Fibroblast of lung (primary cell): ENCODE measurements at regions not wholly inside any gene's neighbourhood (a gene's known extent, or its start where the extent isn't known, plus 50 kb on each side); places are given as distances from the start of the nearest gene placed in this dataset.

Experiments used
- DNase-seq, 2 donors: peaks; one replicate each; pipeline versions ENCODE4 v3.0.0 to v3.0.0-alpha.2; 2010; ENCODE audit warnings: low read depth in 2 of 2
- H2AFZ ChIP-seq: 2 replicates; pipeline ENCODE4 v1.5.1; 2012; ENCODE audit warnings: low read length, control low read depth, inconsistent platforms
- H3K27ac ChIP-seq: 2 replicates; pipeline ENCODE4 v1.5.1; 2011; ENCODE audit warnings: low read length, control low read depth; ENCODE audit not compliant: insufficient read depth
- H3K27me3 ChIP-seq: 2 replicates; pipeline ENCODE4 v1.5.1; 2011; ENCODE audit warnings: mild to moderate bottlenecking, low read length; ENCODE audit not compliant: control insufficient read depth, insufficient read depth
- H3K36me3 ChIP-seq: 2 replicates; pipeline ENCODE4 v1.5.1; 2011; ENCODE audit warnings: low read length; ENCODE audit not compliant: control insufficient read depth, insufficient read depth
- H3K4me1 ChIP-seq: 2 replicates; pipeline ENCODE4 v1.5.1; 2011; ENCODE audit warnings: low read length; ENCODE audit not compliant: control insufficient read depth, insufficient read depth; ENCODE audit errors: extremely low read depth
- H3K4me2 ChIP-seq: 2 replicates; pipeline ENCODE4 v1.5.1; 2011; ENCODE audit warnings: low read length, control low read depth; ENCODE audit not compliant: insufficient read depth; ENCODE audit errors: extremely low read depth
- H3K4me3 ChIP-seq, 4 experiments: fragments of 200-600 bp in 1 of 4; sonication (generic) in 1 of 4; replicated peaks in 1 of 4; 2 replicates each; pipeline ENCODE4 v1.5.1; 2011 to 2016; ENCODE audit warnings: low read length in 4 of 4, low read depth in 3 of 4, mild to moderate bottlenecking in 3 of 4, control low read depth in 2 of 4, inconsistent platforms in 1 of 4, mixed read lengths in 1 of 4; ENCODE audit not compliant: insufficient read depth in 1 of 4; ENCODE audit errors: control extremely low read depth in 1 of 4
- H3K79me2 ChIP-seq: 2 replicates; pipeline ENCODE4 v1.5.1; 2012; ENCODE audit warnings: mild to moderate bottlenecking, low read length, inconsistent platforms; ENCODE audit not compliant: control insufficient read depth, insufficient read depth
- H3K9ac ChIP-seq: 2 replicates; pipeline ENCODE4 v1.5.1; 2011; ENCODE audit warnings: mild to moderate bottlenecking, low read length, control low read depth; ENCODE audit not compliant: insufficient read depth
- H3K9me3 ChIP-seq: 2 replicates; pipeline ENCODE4 v1.5.1; 2012; ENCODE audit warnings: low read depth, low read length; ENCODE audit not compliant: control insufficient read depth, insufficient read depth
- H4K20me1 ChIP-seq: 2 replicates; pipeline ENCODE4 v1.5.1; 2011; ENCODE audit warnings: low read length; ENCODE audit not compliant: control insufficient read depth, insufficient read depth; ENCODE audit errors: extremely low read depth
- EZH2 ChIP-seq: IDR thresholded peaks from 2 replicates; pipeline ENCODE4 v1.5.1; 2012; ENCODE audit warnings: low read length, control low read depth, mild to moderate bottlenecking; ENCODE audit errors: missing control alignments
- TF ChIP-seq, protein P1 (sequence below), 2 donors: IDR thresholded peaks in 1 of 2; conservative IDR thresholded peaks in 1 of 2; 1 replicate in 1 of 2; 2 replicates in 1 of 2; pipeline ENCODE4 v1.5.1; 2011 to 2012; ENCODE audit warnings: low read length in 2 of 2, control low read depth in 1 of 2, inconsistent platforms in 1 of 2, low read depth in 1 of 2, mild to moderate bottlenecking in 1 of 2

DNA sequence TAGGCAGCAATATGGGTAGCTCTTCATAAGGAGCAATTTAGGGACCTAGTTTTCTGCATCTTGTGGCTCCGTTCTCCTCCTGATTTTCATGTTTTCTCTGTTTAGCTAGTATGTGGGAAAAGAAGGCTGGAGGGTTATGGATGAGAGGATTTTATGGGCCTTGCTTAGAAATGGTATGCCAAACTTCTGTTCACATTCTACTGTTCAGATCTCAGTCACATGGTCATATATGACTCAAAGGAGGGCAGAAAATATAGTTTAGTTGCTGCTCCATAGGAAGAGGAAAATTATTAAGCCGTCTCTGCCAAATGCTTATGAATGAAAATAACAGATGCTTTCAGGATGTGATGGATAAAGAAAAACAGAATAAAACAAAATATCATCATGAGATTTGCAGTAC lies 361.8 kb upstream of the CWC22 start:
- TF ChIP-seq, protein P1, sequence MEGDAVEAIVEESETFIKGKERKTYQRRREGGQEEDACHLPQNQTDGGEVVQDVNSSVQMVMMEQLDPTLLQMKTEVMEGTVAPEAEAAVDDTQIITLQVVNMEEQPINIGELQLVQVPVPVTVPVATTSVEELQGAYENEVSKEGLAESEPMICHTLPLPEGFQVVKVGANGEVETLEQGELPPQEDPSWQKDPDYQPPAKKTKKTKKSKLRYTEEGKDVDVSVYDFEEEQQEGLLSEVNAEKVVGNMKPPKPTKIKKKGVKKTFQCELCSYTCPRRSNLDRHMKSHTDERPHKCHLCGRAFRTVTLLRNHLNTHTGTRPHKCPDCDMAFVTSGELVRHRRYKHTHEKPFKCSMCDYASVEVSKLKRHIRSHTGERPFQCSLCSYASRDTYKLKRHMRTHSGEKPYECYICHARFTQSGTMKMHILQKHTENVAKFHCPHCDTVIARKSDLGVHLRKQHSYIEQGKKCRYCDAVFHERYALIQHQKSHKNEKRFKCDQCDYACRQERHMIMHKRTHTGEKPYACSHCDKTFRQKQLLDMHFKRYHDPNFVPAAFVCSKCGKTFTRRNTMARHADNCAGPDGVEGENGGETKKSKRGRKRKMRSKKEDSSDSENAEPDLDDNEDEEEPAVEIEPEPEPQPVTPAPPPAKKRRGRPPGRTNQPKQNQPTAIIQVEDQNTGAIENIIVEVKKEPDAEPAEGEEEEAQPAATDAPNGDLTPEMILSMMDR (conservative IDR thresholded peaks at IDR 0.05 in 1 of 2, IDR thresholded peaks at IDR 0.05 in 1 of 2; ENCODE audit: low read depth in 1 of 2, low read length in 2 of 2): no peak

DNA sequence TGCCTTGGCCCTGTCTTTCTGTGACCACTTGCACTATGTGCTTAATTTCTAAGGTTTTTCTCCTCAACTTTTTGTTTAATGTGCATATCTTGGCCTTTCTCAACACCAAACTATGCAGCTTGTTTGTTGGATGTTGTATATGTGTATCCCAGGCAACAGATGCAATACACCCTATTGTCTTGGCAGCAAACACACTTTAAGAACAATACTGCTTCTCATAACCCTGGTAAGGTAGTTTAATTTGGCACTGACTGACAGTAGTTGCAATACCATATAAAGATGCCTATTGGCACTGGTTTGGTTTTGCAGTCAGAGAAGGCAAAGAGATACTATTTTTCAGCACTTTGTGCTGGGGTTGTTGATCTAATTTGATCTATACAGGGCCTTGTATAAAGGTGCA lies 360.7 kb upstream of the CWC22 start:
- no peak overlapping the region for H3K4me3 ChIP-seq
- H4K20me1 ChIP-seq: no peaks in the 10 kb centered on the region
- H3K36me3 ChIP-seq: no peaks in the 10 kb centered on the region
- DNase-seq: peak; percentile 38 to 53
- no peak overlapping the region for H2AFZ ChIP-seq
- H3K27me3 ChIP-seq: no peaks in the 10 kb centered on the region
- no peaks in the 10 kb centered on the region for H3K9me3 ChIP-seq
- no peak overlapping the region for H3K27ac ChIP-seq
- H3K4me1 ChIP-seq: no peaks in the 10 kb centered on the region
- no peaks in the 10 kb centered on the region for H3K79me2 ChIP-seq
- no peak overlapping the region for H3K9ac ChIP-seq
- no peak for TF ChIP-seq EZH2
- TF ChIP-seq, protein P1 (conservative IDR thresholded peaks at IDR 0.05 in 1 of 2, IDR thresholded peaks at IDR 0.05 in 1 of 2; ENCODE audit: low read depth in 1 of 2, low read length in 2 of 2): no peak
- H3K4me2 ChIP-seq: no peak overlapping the region

More for the DNA sequence above, 361.8 kb upstream of the CWC22 start:
- Histone ChIP-seq H3K9me3 (no peaks in the 10 kb centered on the region), H3K27me3 (no peaks in the 10 kb centered on the region), H3K79me2 (no peaks in the 10 kb centered on the region), H4K20me1 (no peaks in the 10 kb centered on the region), H2AFZ (no peak overlapping the region), H3K9ac (no peak overlapping the region), H3K4me1 (no peaks in the 10 kb centered on the region), H3K36me3 (no peaks in the 10 kb centered on the region), H3K4me2 (no peak overlapping the region), H3K4me3 (no peak overlapping the region), H3K27ac (no peak overlapping the region)
- DNase-seq: no peak

DNA sequence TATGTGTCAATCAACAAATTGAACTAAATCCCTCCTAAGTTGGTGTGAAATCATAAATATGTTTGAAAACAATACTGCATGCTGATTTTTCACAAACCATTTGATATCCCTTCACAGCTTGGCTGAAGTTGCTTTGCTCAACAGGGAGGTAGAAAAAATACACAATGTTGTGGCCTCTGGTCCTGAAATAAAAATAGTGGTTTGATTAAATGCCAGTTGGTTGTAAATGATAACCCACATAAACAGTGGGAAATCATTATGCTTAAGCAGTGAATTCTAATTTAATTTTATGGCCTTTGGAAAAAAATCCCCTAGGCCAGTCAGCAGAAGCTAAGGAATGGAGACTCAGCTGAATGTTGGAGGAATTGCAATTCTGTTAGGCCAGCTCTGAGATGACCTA lies 359.4 kb upstream of the CWC22 start:
- Histone ChIP-seq H3K9ac (no peak overlapping the region), H3K27me3 (no peaks in the 10 kb centered on the region), H3K79me2 (no peaks in the 10 kb centered on the region), H2AFZ (no peak overlapping the region), H3K9me3 (no peaks in the 10 kb centered on the region), H3K4me3 (no peak overlapping the region), H3K27ac (no peak overlapping the region), H4K20me1 (no peaks in the 10 kb centered on the region), H3K4me2 (no peak overlapping the region), H3K36me3 (no peaks in the 10 kb centered on the region), H3K4me1 (no peaks in the 10 kb centered on the region)
- TF ChIP-seq EZH2: no peak
- no peak for DNase-seq
